ENCODE measurements at regions not wholly inside any gene's neighbourhood (a gene's known extent, or its start where the extent isn't known, plus 50 kb on each side); places are given as distances from the start of the nearest gene placed in this dataset.

GRCh38 chr5:66518753-66519152 is 77.4 kb upstream of the MAST4 start:
- Histone ChIP-seq H3K4me3 (ENCODE audit: low read length in 3 of 3) (no peak overlapping the region), H3K9me3 (ENCODE audit: control insufficient read depth in 3 of 3, low read length in 3 of 3) (peaks cover 0 to 4% (median 2%) of the 10 kb centered on the region in 3 donors), H3K9ac (ENCODE audit: low read depth in 1 of 3, low read length in 3 of 3) (no peak overlapping the region), H3K36me3 (ENCODE audit: control insufficient read depth in 3 of 3, insufficient read depth in 3 of 3, low read length in 3 of 3) (no peaks in the 10 kb centered on the region), H3K27ac (ENCODE audit: low read depth, low read length) (no peak overlapping the region), H3K4me1 (ENCODE audit: control insufficient read depth in 3 of 3, insufficient read depth in 3 of 3, low read length in 3 of 3) (no peaks in the 10 kb centered on the region), H3K27me3 (ENCODE audit: control insufficient read depth in 3 of 3, insufficient read depth in 3 of 3, low read length in 3 of 3) (no peaks in the 10 kb centered on the region)

- H3K4me3 ChIP-seq (ENCODE audit: low read length in 3 of 3), result no peak overlapping the region
- H3K27me3 ChIP-seq (ENCODE audit: control insufficient read depth in 3 of 3, insufficient read depth in 3 of 3, low read length in 3 of 3), result no peaks in the 10 kb centered on the region
- no peaks in the 10 kb centered on the region for H3K4me1 ChIP-seq (ENCODE audit: control insufficient read depth in 3 of 3, insufficient read depth in 3 of 3, low read length in 3 of 3)
- H3K9ac ChIP-seq (ENCODE audit: low read depth in 1 of 3, low read length in 3 of 3), result no peak overlapping the region
- no peaks in the 10 kb centered on the region for H3K36me3 ChIP-seq (ENCODE audit: control insufficient read depth in 3 of 3, insufficient read depth in 3 of 3, low read length in 3 of 3)
- H3K9me3 ChIP-seq (ENCODE audit: control insufficient read depth in 3 of 3, low read length in 3 of 3), result peaks cover 0 to 4% (median 2%) of the 10 kb centered on the region in 3 donors
- H3K27ac ChIP-seq (ENCODE audit: low read depth, low read length), result no peak overlapping the region
These were observed 76.6 kb upstream of the MAST4 start for GRCh38 chr5:66519626-66520025.

- Histone ChIP-seq H3K27me3 (ENCODE audit: control insufficient read depth in 3 of 3, insufficient read depth in 3 of 3, low read length in 3 of 3) (no peaks in the 10 kb centered on the region), H3K4me3 (ENCODE audit: low read length in 3 of 3) (no peak overlapping the region), H3K36me3 (ENCODE audit: control insufficient read depth in 3 of 3, insufficient read depth in 3 of 3, low read length in 3 of 3) (no peaks in the 10 kb centered on the region), H3K9ac (ENCODE audit: low read depth in 1 of 3, low read length in 3 of 3) (no peak overlapping the region), H3K27ac (ENCODE audit: low read depth, low read length) (no peak overlapping the region), H3K4me1 (ENCODE audit: control insufficient read depth in 3 of 3, insufficient read depth in 3 of 3, low read length in 3 of 3) (no peaks in the 10 kb centered on the region), H3K9me3 (ENCODE audit: control insufficient read depth in 3 of 3, low read length in 3 of 3) (peaks cover 0 to 4% (median 2%) of the 10 kb centered on the region in 3 donors)
These were observed 75.3 kb upstream of the MAST4 start for GRCh38 chr5:66520854-66521253.

- Histone ChIP-seq H3K9ac (ENCODE audit: low read depth in 1 of 3, low read length in 3 of 3) (no peak overlapping the region), H3K27me3 (ENCODE audit: control insufficient read depth in 3 of 3, insufficient read depth in 3 of 3, low read length in 3 of 3) (no peaks in the 10 kb centered on the region), H3K4me1 (ENCODE audit: control insufficient read depth in 3 of 3, insufficient read depth in 3 of 3, low read length in 3 of 3) (no peaks in the 10 kb centered on the region), H3K4me3 (ENCODE audit: low read length in 3 of 3) (no peak overlapping the region), H3K27ac (ENCODE audit: low read depth, low read length) (no peak overlapping the region), H3K9me3 (ENCODE audit: control insufficient read depth in 3 of 3, low read length in 3 of 3) (no peaks in the 10 kb centered on the region), H3K36me3 (ENCODE audit: control insufficient read depth in 3 of 3, insufficient read depth in 3 of 3, low read length in 3 of 3) (no peaks in the 10 kb centered on the region)
These were observed 68.6 kb upstream of the MAST4 start for GRCh38 chr5:66527478-66528035.

GRCh38 chr5:66529182-66529581 is 67.0 kb upstream of the MAST4 start:
- no peak overlapping the region for H3K4me3 ChIP-seq (ENCODE audit: low read length in 3 of 3)
- H3K4me1 ChIP-seq (ENCODE audit: control insufficient read depth in 3 of 3, insufficient read depth in 3 of 3, low read length in 3 of 3), result no peaks in the 10 kb centered on the region

GRCh38 chr5:66529704-66530103 is 66.5 kb upstream of the MAST4 start:
- Histone ChIP-seq H3K27ac (ENCODE audit: low read depth, low read length) (no peak overlapping the region), H3K36me3 (ENCODE audit: control insufficient read depth in 3 of 3, insufficient read depth in 3 of 3, low read length in 3 of 3) (no peaks in the 10 kb centered on the region)

More at GRCh38 chr5:66529182-66529581, 67.0 kb upstream of the MAST4 start:
- Histone ChIP-seq H3K9me3 (ENCODE audit: control insufficient read depth in 3 of 3, low read length in 3 of 3) (no peaks in the 10 kb centered on the region), H3K27ac (ENCODE audit: low read depth, low read length) (no peak overlapping the region), H3K27me3 (ENCODE audit: control insufficient read depth in 3 of 3, insufficient read depth in 3 of 3, low read length in 3 of 3) (no peaks in the 10 kb centered on the region), H3K36me3 (ENCODE audit: control insufficient read depth in 3 of 3, insufficient read depth in 3 of 3, low read length in 3 of 3) (no peaks in the 10 kb centered on the region), H3K9ac (ENCODE audit: low read depth in 1 of 3, low read length in 3 of 3) (no peak overlapping the region)

GRCh38 chr5:66538126-66538525 is 58.1 kb upstream of the MAST4 start:
- H3K27me3 ChIP-seq (ENCODE audit: control insufficient read depth in 3 of 3, insufficient read depth in 3 of 3, low read length in 3 of 3), result no peaks in the 10 kb centered on the region
- H3K9me3 ChIP-seq (ENCODE audit: control insufficient read depth in 3 of 3, low read length in 3 of 3), result no peaks in the 10 kb centered on the region
- no peaks in the 10 kb centered on the region for H3K36me3 ChIP-seq (ENCODE audit: control insufficient read depth in 3 of 3, insufficient read depth in 3 of 3, low read length in 3 of 3)
- no peak overlapping the region for H3K4me3 ChIP-seq (ENCODE audit: low read length in 3 of 3)
- H3K4me1 ChIP-seq (ENCODE audit: control insufficient read depth in 3 of 3, insufficient read depth in 3 of 3, low read length in 3 of 3), result no peaks in the 10 kb centered on the region
- no peak overlapping the region for H3K27ac ChIP-seq (ENCODE audit: low read depth, low read length)
- no peak overlapping the region for H3K9ac ChIP-seq (ENCODE audit: low read depth in 1 of 3, low read length in 3 of 3)

More at GRCh38 chr5:66529704-66530103, 66.5 kb upstream of the MAST4 start:
- H3K9me3 ChIP-seq (ENCODE audit: control insufficient read depth in 3 of 3, low read length in 3 of 3), result no peaks in the 10 kb centered on the region
- no peaks in the 10 kb centered on the region for H3K4me1 ChIP-seq (ENCODE audit: control insufficient read depth in 3 of 3, insufficient read depth in 3 of 3, low read length in 3 of 3)
- no peak overlapping the region for H3K9ac ChIP-seq (ENCODE audit: low read depth in 1 of 3, low read length in 3 of 3)
- no peak overlapping the region for H3K4me3 ChIP-seq (ENCODE audit: low read length in 3 of 3)
- H3K27me3 ChIP-seq (ENCODE audit: control insufficient read depth in 3 of 3, insufficient read depth in 3 of 3, low read length in 3 of 3), result no peaks in the 10 kb centered on the region

GRCh38 chr5:66538531-66538930 is 57.7 kb upstream of the MAST4 start:
- Histone ChIP-seq H3K27me3 (ENCODE audit: control insufficient read depth in 3 of 3, insufficient read depth in 3 of 3, low read length in 3 of 3) (no peaks in the 10 kb centered on the region), H3K4me1 (ENCODE audit: control insufficient read depth in 3 of 3, insufficient read depth in 3 of 3, low read length in 3 of 3) (no peaks in the 10 kb centered on the region), H3K27ac (ENCODE audit: low read depth, low read length) (no peak overlapping the region), H3K9me3 (ENCODE audit: control insufficient read depth in 3 of 3, low read length in 3 of 3) (no peaks in the 10 kb centered on the region), H3K36me3 (ENCODE audit: control insufficient read depth in 3 of 3, insufficient read depth in 3 of 3, low read length in 3 of 3) (no peaks in the 10 kb centered on the region), H3K9ac (ENCODE audit: low read depth in 1 of 3, low read length in 3 of 3) (no peak overlapping the region), H3K4me3 (ENCODE audit: low read length in 3 of 3) (no peak overlapping the region)

GRCh38 chr5:66540078-66540477 is 56.1 kb upstream of the MAST4 start:
- Histone ChIP-seq H3K27ac (ENCODE audit: low read depth, low read length) (no peak overlapping the region), H3K36me3 (ENCODE audit: control insufficient read depth in 3 of 3, insufficient read depth in 3 of 3, low read length in 3 of 3) (no peaks in the 10 kb centered on the region), H3K9ac (ENCODE audit: low read depth in 1 of 3, low read length in 3 of 3) (no peak overlapping the region), H3K4me3 (ENCODE audit: low read length in 3 of 3) (no peak overlapping the region), H3K4me1 (ENCODE audit: control insufficient read depth in 3 of 3, insufficient read depth in 3 of 3, low read length in 3 of 3) (no peaks in the 10 kb centered on the region), H3K9me3 (ENCODE audit: control insufficient read depth in 3 of 3, low read length in 3 of 3) (no peaks in the 10 kb centered on the region), H3K27me3 (ENCODE audit: control insufficient read depth in 3 of 3, insufficient read depth in 3 of 3, low read length in 3 of 3) (no peaks in the 10 kb centered on the region)

- H3K9ac ChIP-seq (ENCODE audit: low read depth in 1 of 3, low read length in 3 of 3), result no peak overlapping the region
- H3K27me3 ChIP-seq (ENCODE audit: control insufficient read depth in 3 of 3, insufficient read depth in 3 of 3, low read length in 3 of 3), result no peaks in the 10 kb centered on the region
- no peaks in the 10 kb centered on the region for H3K36me3 ChIP-seq (ENCODE audit: control insufficient read depth in 3 of 3, insufficient read depth in 3 of 3, low read length in 3 of 3)
- H3K27ac ChIP-seq (ENCODE audit: low read depth, low read length), result no peak overlapping the region
- no peak overlapping the region for H3K4me3 ChIP-seq (ENCODE audit: low read length in 3 of 3)
- H3K4me1 ChIP-seq (ENCODE audit: control insufficient read depth in 3 of 3, insufficient read depth in 3 of 3, low read length in 3 of 3), result no peaks in the 10 kb centered on the region
- H3K9me3 ChIP-seq (ENCODE audit: control insufficient read depth in 3 of 3, low read length in 3 of 3), result peaks cover 0 to 2% (median 0%) of the 10 kb centered on the region in 3 donors
These were observed 53.5 kb upstream of the MAST4 start for GRCh38 chr5:66542711-66543110.

Measured in skeletal muscle tissue (tissue), 3 donors.